ENCODE measurements at regions not wholly inside any gene's neighbourhood (a gene's known extent, or its start where the extent isn't known, plus 50 kb on each side); places are given as distances from the start of the nearest gene placed in this dataset.

GRCh38 chrX:121216641-121217374 is 169.4 kb downstream of the GLUD2 start:
- H3K4me3 ChIP-seq = no peak overlapping the region
- no peaks in the 10 kb centered on the region for H3K27me3 ChIP-seq (replicated peaks; ENCODE audit: insufficient read depth)
- no peaks in the 10 kb centered on the region for H3K9me3 ChIP-seq
- H3K27ac ChIP-seq = no peak overlapping the region
- H3K4me1 ChIP-seq (ENCODE audit: control insufficient read depth in 1 of 2, low read depth in 2 of 2) = no peaks in the 10 kb centered on the region
- no peak for ATAC-seq (ENCODE audit: insufficient number of reproducible peaks, low FRiP score, low read depth)
- no peak for TF ChIP-seq CTCF (IDR thresholded peaks at IDR 0.05)
- no peaks in the 10 kb centered on the region for H3K36me3 ChIP-seq
- no peak for DNase-seq (ENCODE audit: low spot score)

- no peak for ATAC-seq (ENCODE audit: insufficient number of reproducible peaks, low FRiP score, low read depth)
- no peak overlapping the region for H3K27ac ChIP-seq
- H3K4me3 ChIP-seq = no peak overlapping the region
- TF ChIP-seq CTCF (IDR thresholded peaks at IDR 0.05) = no peak
- no peaks in the 10 kb centered on the region for H3K9me3 ChIP-seq
- DNase-seq (ENCODE audit: low spot score) = no peak
- H3K4me1 ChIP-seq (ENCODE audit: control insufficient read depth in 1 of 2, low read depth in 2 of 2) = no peaks in the 10 kb centered on the region
- no peaks in the 10 kb centered on the region for H3K27me3 ChIP-seq (replicated peaks; ENCODE audit: insufficient read depth)
- H3K36me3 ChIP-seq = no peaks in the 10 kb centered on the region
Measured at GRCh38 chrX:121221322-121221977, 174.0 kb downstream of the GLUD2 start.

- Histone ChIP-seq H3K4me1 (ENCODE audit: control insufficient read depth in 1 of 2, low read depth in 2 of 2) (no peaks in the 10 kb centered on the region), H3K27ac (no peak overlapping the region), H3K9me3 (no peaks in the 10 kb centered on the region), H3K4me3 (no peak overlapping the region), H3K36me3 (no peaks in the 10 kb centered on the region), H3K27me3 (replicated peaks; ENCODE audit: insufficient read depth) (no peaks in the 10 kb centered on the region)
- TF ChIP-seq CTCF (IDR thresholded peaks at IDR 0.05) = no peak
- DNase-seq (ENCODE audit: low spot score) (no peak), ATAC-seq (ENCODE audit: insufficient number of reproducible peaks, low FRiP score, low read depth) (no peak)
Measured at GRCh38 chrX:121227888-121228287, 180.5 kb downstream of the GLUD2 start.

GRCh38 chrX:121231566-121232358 is 184.4 kb downstream of the GLUD2 start:
- DNase-seq (ENCODE audit: low spot score) (no peak), ATAC-seq (ENCODE audit: insufficient number of reproducible peaks, low FRiP score, low read depth) (no peak)
- Histone ChIP-seq H3K9me3 (no peaks in the 10 kb centered on the region), H3K4me1 (ENCODE audit: control insufficient read depth in 1 of 2, low read depth in 2 of 2) (no peaks in the 10 kb centered on the region), H3K27me3 (replicated peaks; ENCODE audit: insufficient read depth) (no peaks in the 10 kb centered on the region), H3K36me3 (no peaks in the 10 kb centered on the region), H3K27ac (no peak overlapping the region), H3K4me3 (no peak overlapping the region)
- TF ChIP-seq CTCF (IDR thresholded peaks at IDR 0.05) = no peak

- no peak overlapping the region for H3K4me3 ChIP-seq
- no peak for ATAC-seq (ENCODE audit: insufficient number of reproducible peaks, low FRiP score, low read depth)
- no peak for TF ChIP-seq CTCF (IDR thresholded peaks at IDR 0.05)
- H3K4me1 ChIP-seq (ENCODE audit: control insufficient read depth in 1 of 2, low read depth in 2 of 2) = no peaks in the 10 kb centered on the region
- no peak for DNase-seq (ENCODE audit: low spot score)
- no peaks in the 10 kb centered on the region for H3K36me3 ChIP-seq
- H3K27ac ChIP-seq = no peak overlapping the region
- no peaks in the 10 kb centered on the region for H3K9me3 ChIP-seq
- no peaks in the 10 kb centered on the region for H3K27me3 ChIP-seq (replicated peaks; ENCODE audit: insufficient read depth)
Measured at GRCh38 chrX:121236040-121236439, 188.6 kb downstream of the GLUD2 start.
